ENCODE measurements at regions not wholly inside any gene's neighbourhood (a gene's known extent, or its start where the extent isn't known, plus 50 kb on each side); places are given as distances from the start of the nearest gene placed in this dataset.

- Histone ChIP-seq H3K4me1 (ENCODE audit: control insufficient read depth in 4 of 4, insufficient read depth in 4 of 4, low read length in 3 of 4) (no peaks in the 10 kb centered on the region), H3K27ac (ENCODE audit: low read depth in 1 of 2, low read length in 2 of 2) (no peak overlapping the region), H3K27me3 (ENCODE audit: control insufficient read depth in 4 of 4, insufficient read depth in 4 of 4, low read length in 3 of 4) (peaks cover 0 to 4% (median under 1%) of the 10 kb centered on the region in 4 donors), H3K36me3 (ENCODE audit: control insufficient read depth in 4 of 4, insufficient read depth in 3 of 4, low read depth in 1 of 4, low read length in 3 of 4) (no peaks in the 10 kb centered on the region), H3K9ac (ENCODE audit: low read depth in 1 of 2, low read length in 2 of 2) (no peak overlapping the region), H3K4me3 (ENCODE audit: low read depth in 1 of 3, low read length in 3 of 3) (no peak overlapping the region), H3K9me3 (ENCODE audit: control insufficient read depth in 4 of 4, low read length in 3 of 4) (no peaks in the 10 kb centered on the region)
- TF ChIP-seq CTCF (IDR thresholded peaks at IDR 0.05; ENCODE audit: low read depth, low read length, missing input control) (no peak), NR2F2 (IDR thresholded peaks at IDR 0.05) (no peak), TAF1 (conservative IDR thresholded peaks at IDR 0.05) (no peak), JUND (IDR thresholded peaks at IDR 0.05) (no peak), HNF4A (conservative IDR thresholded peaks at IDR 0.05) (no peak), FOXA2 (IDR thresholded peaks at IDR 0.05) (no peak), HNF4G (IDR thresholded peaks at IDR 0.05) (no peak), YY1 (IDR thresholded peaks at IDR 0.05) (no peak), MAX (IDR thresholded peaks at IDR 0.05) (no peak), FOXA1 (IDR thresholded peaks at IDR 0.05) (no peak), RAD21 (IDR thresholded peaks at IDR 0.05) (no peak), REST (IDR thresholded peaks at IDR 0.05) (no peak), RXRA (IDR thresholded peaks at IDR 0.05) (no peak)
- DNase-seq (ENCODE audit: low spot score) = no peak
- 94% methylated on average over 5 of the region's 5 CpGs for WGBS
Measured at GRCh38 chr15:69784798-69785566, 312.7 kb downstream of the TLE3 start.

GRCh38 chr15:69786136-69786701, 311.5 kb downstream of the TLE3 start:
- Histone ChIP-seq H3K9ac (ENCODE audit: low read depth in 1 of 2, low read length in 2 of 2) (no peak overlapping the region), H3K9me3 (ENCODE audit: control insufficient read depth in 4 of 4, low read length in 3 of 4) (peaks cover 0 to 1% (median 0%) of the 10 kb centered on the region in 4 donors), H3K4me1 (ENCODE audit: control insufficient read depth in 4 of 4, insufficient read depth in 4 of 4, low read length in 3 of 4) (no peaks in the 10 kb centered on the region), H3K36me3 (ENCODE audit: control insufficient read depth in 4 of 4, insufficient read depth in 3 of 4, low read depth in 1 of 4, low read length in 3 of 4) (no peaks in the 10 kb centered on the region), H3K4me3 (ENCODE audit: low read depth in 1 of 3, low read length in 3 of 3) (no peak overlapping the region), H3K27me3 (ENCODE audit: control insufficient read depth in 4 of 4, insufficient read depth in 4 of 4, low read length in 3 of 4) (peaks cover 0 to 4% (median 1%) of the 10 kb centered on the region in 4 donors), H3K27ac (ENCODE audit: low read depth in 1 of 2, low read length in 2 of 2) (no peak overlapping the region)
- TF ChIP-seq GABPA (IDR thresholded peaks at IDR 0.05 in 1 of 2, conservative IDR thresholded peaks at IDR 0.05 in 1 of 2) = no peak
- TF ChIP-seq NR2F2 (IDR thresholded peaks at IDR 0.05) = no peak
- TF ChIP-seq TAF1 (conservative IDR thresholded peaks at IDR 0.05) = no peak
- TF ChIP-seq MAX (IDR thresholded peaks at IDR 0.05) = no peak
- DNase-seq (ENCODE audit: low spot score) = no peak
- 76% methylated on average over 9 of the region's 9 CpGs for WGBS

All from liver (tissue), 8 donors.